GM19240 (cell line): ENCODE measurements at regions not wholly inside any gene's neighbourhood (a gene's known extent, or its start where the extent isn't known, plus 50 kb on each side); places are given as distances from the start of the nearest gene placed in this dataset.
"Not testable (repeated sequence)": the region's sequence is repeated elsewhere in the genome, so short reads cannot be mapped to it uniquely, and the experiment has no call there.

Experiments used
- DNase-seq: peaks from one replicate; pipeline ENCODE4 v3.0.0; 2011; ENCODE audit warnings: low spot score; ENCODE audit not compliant: insufficient read length

GRCh38 chr2:39836638-39837037 is 57.6 kb upstream of the THUMPD2 start:
- DNase-seq = no peak

GRCh38 chr2:39834426-39834825 is 55.4 kb upstream of the THUMPD2 start:
- DNase-seq = no peak

GRCh38 chr2:39830610-39831009 is 51.6 kb upstream of the THUMPD2 start:
- not testable (repeated sequence) for DNase-seq
